ENCODE measurements at regions not wholly inside any gene's neighbourhood (a gene's known extent, or its start where the extent isn't known, plus 50 kb on each side); places are given as distances from the start of the nearest gene placed in this dataset.

GRCh38 chr18:57991552-57991951, 52.5 kb upstream of the NEDD4L start:
- DNase-seq (ENCODE audit: low spot score): no peak

- no peak for DNase-seq (ENCODE audit: low spot score)
These were observed 54.5 kb upstream of the NEDD4L start for GRCh38 chr18:57989536-57989935.

DNA sequence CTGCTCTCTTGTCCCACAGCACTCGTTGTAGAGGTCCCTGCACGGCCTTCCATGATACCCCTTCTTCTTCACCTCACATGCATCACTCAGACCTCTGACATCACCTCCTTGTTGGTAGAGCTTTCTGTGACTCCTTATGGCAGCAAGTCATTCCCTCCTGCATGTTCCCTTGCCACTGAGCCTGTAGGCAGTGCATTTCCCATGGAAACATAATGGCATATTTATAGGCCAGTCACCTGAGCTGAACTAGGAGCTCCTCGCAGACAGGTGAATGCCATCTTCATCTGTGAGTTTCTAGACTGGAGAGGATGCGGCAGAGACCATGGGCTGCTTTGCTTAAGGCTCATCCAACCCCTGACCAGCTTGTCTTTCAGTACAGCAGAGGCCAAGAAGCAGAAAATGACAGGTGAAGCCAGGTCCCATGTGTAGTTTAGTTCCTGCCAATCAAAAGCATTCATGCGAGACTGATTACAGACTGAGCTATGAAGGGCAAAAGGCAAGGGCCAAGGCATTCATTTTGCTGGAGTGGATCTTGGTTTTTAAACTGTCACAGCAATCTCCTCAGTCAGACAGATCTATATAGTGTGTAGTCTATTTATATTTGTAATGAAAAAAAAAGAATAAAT, 59.4 kb upstream of the NEDD4L start:
- no peak for DNase-seq (ENCODE audit: low spot score)

- no peak for DNase-seq (ENCODE audit: low spot score)
These were observed 60.1 kb upstream of the NEDD4L start for GRCh38 chr18:57983965-57984364.

DNA sequence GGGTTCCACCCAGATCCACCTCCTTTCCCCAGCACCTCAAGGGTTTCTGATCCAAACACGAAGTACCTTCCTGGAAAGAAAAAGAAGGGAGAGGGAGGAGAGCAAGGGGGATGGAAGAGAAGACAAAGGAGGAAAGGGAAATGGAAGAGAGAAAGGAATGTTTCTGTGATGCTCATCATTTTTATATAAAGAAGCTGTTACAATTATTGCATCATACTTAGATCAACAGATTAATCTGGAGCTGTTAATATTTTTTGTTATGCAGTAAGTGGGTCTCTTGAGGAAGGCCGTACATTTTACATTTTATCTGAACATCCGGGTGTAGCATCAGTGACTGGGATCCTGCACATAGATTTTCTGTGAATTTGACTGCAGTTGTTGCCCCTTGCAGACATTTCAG, 60.6 kb upstream of the NEDD4L start:
- DNase-seq (ENCODE audit: low spot score): no peak

GRCh38 chr18:57982372-57983021, 61.5 kb upstream of the NEDD4L start:
- no peak for DNase-seq (ENCODE audit: low spot score)

GRCh38 chr18:57981308-57982028, 62.6 kb upstream of the NEDD4L start:
- no peak for DNase-seq (ENCODE audit: low spot score)

DNA sequence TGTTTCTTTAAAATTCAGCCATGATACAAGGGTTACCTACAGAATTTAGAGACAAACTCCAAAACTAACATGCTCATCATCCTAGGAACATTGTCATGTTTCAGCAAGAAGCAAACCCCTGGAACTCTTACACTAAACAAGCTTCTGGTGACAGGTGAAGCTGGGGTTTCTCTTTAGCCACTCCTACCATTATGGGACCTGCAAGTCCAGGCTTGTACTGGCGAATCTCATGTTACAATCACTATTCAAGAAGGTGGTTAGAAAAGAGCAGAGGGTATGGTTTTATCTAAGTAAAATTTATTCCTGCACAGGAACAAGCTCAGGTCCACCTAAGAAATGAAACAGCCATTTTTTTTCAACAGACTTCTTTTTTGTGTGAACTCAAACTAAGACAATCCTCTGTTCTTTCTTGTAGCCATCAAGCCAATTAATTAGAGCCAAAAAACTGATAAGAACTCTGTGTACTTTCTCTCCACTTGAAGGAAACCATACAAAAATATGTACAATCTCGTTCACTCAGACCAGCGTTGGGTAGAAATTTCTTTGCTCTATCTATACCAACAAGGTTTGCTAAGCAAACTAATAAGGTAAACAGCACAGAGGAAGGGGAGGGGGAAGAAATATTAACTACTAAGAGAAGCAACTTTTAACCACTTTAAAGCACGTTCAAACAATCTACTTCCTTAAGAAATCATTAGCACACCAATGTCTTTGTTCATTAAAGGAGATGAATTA, 63.3 kb upstream of the NEDD4L start:
- no peak for DNase-seq (ENCODE audit: low spot score)

DNA sequence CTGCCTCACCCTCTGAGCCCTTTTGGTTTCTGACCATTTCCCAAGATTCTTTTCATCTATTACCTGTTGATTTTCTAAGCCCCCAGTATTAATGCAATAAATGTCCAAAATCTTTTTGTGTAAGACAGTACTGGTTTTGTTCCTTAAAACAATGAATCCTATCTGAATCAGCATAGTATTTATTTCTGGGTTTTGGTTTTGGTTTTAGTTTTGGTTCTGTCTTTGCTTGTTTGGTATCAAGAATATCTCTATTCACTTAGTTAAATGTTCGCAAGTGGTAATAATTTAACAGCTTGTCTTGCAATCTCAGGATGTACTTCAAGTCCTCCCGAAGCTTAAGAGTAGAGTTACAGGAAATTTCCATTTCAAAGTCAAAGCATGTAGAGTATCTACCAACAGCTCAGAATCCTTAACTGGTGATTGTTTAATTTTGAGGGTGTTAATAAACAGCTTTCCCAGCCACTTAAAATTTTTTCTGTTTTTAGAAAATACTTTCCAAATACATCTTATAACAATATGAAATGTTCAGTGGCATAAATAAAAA, 67.7 kb upstream of the NEDD4L start:
- no peak for DNase-seq (ENCODE audit: low spot score)

DNA sequence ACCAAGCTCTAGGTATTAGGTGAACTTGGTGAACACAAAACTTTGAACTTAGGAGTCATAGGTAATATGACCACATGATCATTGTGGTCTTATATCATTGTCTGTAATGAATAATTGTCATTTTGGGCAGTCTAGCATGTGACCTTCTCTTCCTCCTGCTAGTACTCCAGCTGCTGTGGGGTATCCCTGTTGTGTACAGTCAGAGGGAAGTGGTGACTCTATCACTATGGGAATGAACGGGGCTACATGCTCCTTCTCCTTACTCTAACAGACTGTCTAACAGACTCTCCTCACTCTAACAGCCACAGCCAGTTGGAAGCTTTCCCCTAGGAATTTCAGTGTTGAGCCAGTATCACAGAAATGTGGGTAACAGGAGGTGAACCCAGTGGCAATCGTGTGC, 68.2 kb upstream of the NEDD4L start:
- no peak for DNase-seq (ENCODE audit: low spot score)

- no peak for DNase-seq (ENCODE audit: low spot score)
These were observed 69.3 kb upstream of the NEDD4L start for GRCh38 chr18:57974585-57975265.

DNA sequence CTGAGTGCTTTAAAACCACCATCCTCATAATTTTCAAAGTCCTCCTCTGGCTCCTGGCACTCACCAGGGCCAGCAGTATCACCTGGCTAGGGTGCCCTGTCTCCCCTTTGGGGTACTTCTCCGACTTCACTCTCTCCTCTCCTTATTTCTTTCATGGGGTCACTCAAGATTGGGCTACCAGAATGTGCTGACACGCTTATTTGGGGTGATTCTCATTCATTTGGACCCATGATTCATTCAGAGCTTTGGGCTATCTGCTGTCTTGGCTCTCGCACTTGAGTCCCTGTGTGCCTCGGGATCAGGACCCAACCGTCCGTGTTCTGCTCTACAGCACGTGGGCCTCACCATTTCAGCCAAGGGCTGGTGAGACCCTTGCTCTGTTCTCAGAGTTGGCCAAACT, 70.1 kb upstream of the NEDD4L start:
- no peak for DNase-seq (ENCODE audit: low spot score)

GRCh38 chr18:57970356-57971095, 73.5 kb upstream of the NEDD4L start:
- no peak for DNase-seq (ENCODE audit: low spot score)

GRCh38 chr18:57969824-57970223, 74.2 kb upstream of the NEDD4L start:
- DNase-seq (ENCODE audit: low spot score): no peak

DNA sequence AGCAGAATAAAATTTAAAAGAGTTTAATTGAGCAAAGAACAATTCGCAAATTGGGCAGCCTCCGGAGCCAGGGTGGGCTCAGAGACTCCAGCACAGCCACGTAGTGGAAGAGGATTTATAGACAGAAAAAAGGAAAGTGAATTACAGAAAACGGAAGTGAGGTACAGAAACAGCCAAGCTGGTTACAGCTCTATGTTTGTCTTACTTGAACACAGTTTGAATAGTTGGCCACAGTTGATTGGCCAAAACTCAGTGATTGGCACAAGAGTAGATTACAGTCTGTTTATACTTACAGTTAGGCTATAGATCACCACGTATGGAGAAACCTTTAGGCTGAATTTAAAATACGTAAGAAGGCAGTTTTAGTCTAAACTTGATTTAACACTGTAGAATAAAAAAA, 78.8 kb upstream of the NEDD4L start:
- no peak for DNase-seq (ENCODE audit: low spot score)

- DNase-seq (ENCODE audit: low spot score): no peak
These were observed 82.0 kb upstream of the NEDD4L start for GRCh38 chr18:57961876-57962505.

- DNase-seq (ENCODE audit: low spot score): no peak
These were observed 82.6 kb upstream of the NEDD4L start for GRCh38 chr18:57961411-57961810.

DNA sequence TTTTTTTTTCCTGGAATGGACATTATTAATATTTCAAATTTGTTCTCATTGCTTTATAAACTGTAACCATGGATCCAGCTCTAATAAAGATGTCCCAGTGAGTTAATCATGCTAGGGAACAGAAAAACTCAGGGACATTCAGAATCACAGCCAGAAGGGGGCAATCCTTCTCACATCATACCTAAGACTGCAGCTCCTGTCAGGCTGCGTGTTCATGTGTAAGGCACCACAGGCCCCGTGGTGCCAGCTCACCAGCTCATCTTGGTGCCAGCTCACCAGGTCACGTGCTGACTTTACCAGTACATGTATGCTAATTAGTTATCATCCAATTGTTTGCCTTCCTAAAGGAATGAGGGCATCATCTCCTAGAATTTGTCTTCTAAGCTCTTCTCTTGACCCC, 84.7 kb upstream of the NEDD4L start:
- no peak for DNase-seq (ENCODE audit: low spot score)

DNA sequence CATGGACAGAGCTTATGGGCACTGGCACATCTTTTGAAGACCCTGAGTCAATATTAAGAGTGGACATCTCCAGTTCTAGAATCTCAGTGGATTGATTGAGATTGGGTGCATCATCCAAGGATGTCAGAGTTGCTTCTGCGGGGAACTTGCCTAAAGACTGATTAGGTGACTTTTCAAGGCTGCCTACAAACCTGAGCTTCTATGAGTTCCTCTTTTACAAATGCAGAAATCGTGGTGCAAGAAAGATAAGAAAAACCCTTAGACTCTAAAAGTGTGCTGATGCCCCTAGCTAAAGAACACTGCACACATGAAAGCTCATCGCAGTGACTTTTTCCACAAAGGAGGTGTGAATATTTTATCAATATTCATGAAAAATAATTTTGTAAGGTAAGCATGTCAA, 86.8 kb upstream of the NEDD4L start:
- DNase-seq (ENCODE audit: low spot score): no peak

DNA sequence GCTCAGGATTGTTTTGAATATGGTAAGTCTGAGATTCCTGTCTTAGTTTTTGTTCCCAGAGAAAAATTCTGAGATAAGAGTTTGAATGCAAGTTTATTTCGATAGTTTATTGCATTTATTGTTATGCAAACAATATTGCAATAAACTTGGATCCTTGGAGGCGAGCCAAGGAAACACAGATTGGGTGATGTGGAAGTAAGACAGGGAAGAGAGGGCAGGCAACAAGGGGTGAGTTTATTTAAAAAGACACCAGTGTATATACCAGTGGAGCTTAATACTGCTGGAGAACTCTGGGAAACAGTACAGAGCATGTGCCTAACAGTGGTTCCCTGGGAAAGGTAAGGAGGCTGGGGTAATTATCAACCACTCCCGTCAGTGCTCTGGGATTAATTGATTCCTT, 87.5 kb upstream of the NEDD4L start:
- no peak for DNase-seq (ENCODE audit: low spot score)

GRCh38 chr18:57954935-57955334, 89.1 kb upstream of the NEDD4L start:
- DNase-seq (ENCODE audit: low spot score): no peak
